MM.1S (cell line): ENCODE measurements at regions not wholly inside any gene's neighbourhood (a gene's known extent, or its start where the extent isn't known, plus 50 kb on each side); places are given as distances from the start of the nearest gene placed in this dataset.

ENCODE experiments used
- CTCF ChIP-seq: fragments of 300-600 bp; sonication (generic); IDR thresholded peaks from 2 replicates; pipeline ENCODE4 v1.5.1; 2016; ENCODE audit warnings: antibody characterized with exemption, low read length, mixed read lengths
- EZH2 ChIP-seq: fragments of 300-600 bp; sonication (generic); optimal IDR thresholded peaks from 2 replicates; pipeline ENCODE3; 2017; ENCODE audit warnings: low read depth, mild to moderate bottlenecking, antibody characterized with exemption, low read length, mixed read lengths

- TF ChIP-seq CTCF (no peak), EZH2 (no peak)
Measured at GRCh38 chr20:16128538-16129106, 444.6 kb downstream of the KIF16B start.
